SK-N-SH (cell line): ENCODE measurements at regions not wholly inside any gene's neighbourhood (a gene's known extent, or its start where the extent isn't known, plus 50 kb on each side); places are given as distances from the start of the nearest gene placed in this dataset.
A peak's percentile ranks its signal among the peaks of the same experiment; 100 is the strongest.

Experiments used
- CTCF ChIA-PET: fragments of 300-600, 350-600 bp; formaldehyde crosslinking; extraction: SDS; loops from one replicate; lab custom pipeline; 2021; lab: Yijun Ruan, JAX
- POLR2A ChIA-PET: fragments of 350-600 bp; sonication (Branson Sonifier 250); formaldehyde crosslinking; extraction: SDS; loops from one replicate; lab custom pipeline; 2020; ENCODE audit warnings: antibody characterized with exemption, inconsistent platforms; lab: Yijun Ruan, JAX
- DNase-seq: peaks from one replicate; pipeline ENCODE4 v3.0.0; 2012
- H2AFZ ChIP-seq: fragments of 200-600 bp; sonication (generic); 2 replicates; pipeline ENCODE4 v1.8.1; 2016; ENCODE audit warnings: antibody characterized with exemption, mild to moderate bottlenecking, low read depth
- H3F3A ChIP-seq: fragments of 200-600 bp; sonication (generic); replicated peaks from 2 replicates; pipeline ENCODE3; 2016; ENCODE audit warnings: antibody characterized with exemption, mild to moderate bottlenecking; ENCODE audit not compliant: insufficient read depth
- H3K27ac ChIP-seq, 2 experiments: fragments of 200-500 bp in 1 of 2; fragments of 200-600 bp in 1 of 2; sonication (Bioruptor generic) in 1 of 2; sonication (generic), shearing (Covaris generic) in 1 of 2; 2 replicates each; pipeline versions ENCODE4 v1.5.1 to v1.6.1; 2014 to 2016; ENCODE audit warnings: low read depth in 2 of 2, inconsistent platforms in 1 of 2, low read length in 1 of 2, mild to moderate bottlenecking in 1 of 2, mixed read lengths in 1 of 2
- H3K27me3 ChIP-seq: fragments of 200-600 bp; sonication (generic), shearing (Covaris generic); 2 replicates; pipeline ENCODE4 v1.6.1; 2016; ENCODE audit warnings: mixed run types; ENCODE audit not compliant: insufficient read depth
- H3K36me3 ChIP-seq, 2 experiments: fragments of 200-500 bp in 1 of 2; fragments of 200-600 bp in 1 of 2; sonication (Bioruptor generic) in 1 of 2; sonication (generic) in 1 of 2; replicated peaks in 1 of 2; 2 replicates each; pipeline versions ENCODE3 to v1.5.1; 2014 to 2016; ENCODE audit warnings: low read length in 1 of 2, mild to moderate bottlenecking in 1 of 2; ENCODE audit not compliant: insufficient read depth in 2 of 2, control insufficient read depth in 1 of 2
- H3K4me1 ChIP-seq, 2 experiments: fragments of 200-500 bp in 1 of 2; fragments of 200-600 bp in 1 of 2; sonication (Bioruptor generic) in 1 of 2; sonication (generic), shearing (Covaris generic) in 1 of 2; 2 replicates each; pipeline versions ENCODE4 v1.5.1 to v1.6.1; 2014 to 2016; ENCODE audit warnings: low read depth in 1 of 2, low read length in 1 of 2, mixed run types in 1 of 2; ENCODE audit not compliant: insufficient read depth in 2 of 2, control insufficient read depth in 1 of 2
- H3K4me2 ChIP-seq: fragments of 200-600 bp; sonication (generic), shearing (Covaris generic); 2 replicates; pipeline ENCODE4 v1.6.1; 2017; ENCODE audit warnings: mixed run types
- H3K4me3 ChIP-seq, 2 experiments: fragments of 200-500 bp in 1 of 2; fragments of 200-600 bp in 1 of 2; sonication (Bioruptor generic) in 1 of 2; sonication (generic), shearing (Covaris generic) in 1 of 2; 2 replicates each; pipeline versions ENCODE4 v1.5.1 to v1.8.1; 2014 to 2016; ENCODE audit warnings: low read depth in 2 of 2, inconsistent platforms in 1 of 2, low read length in 1 of 2, mild to moderate bottlenecking in 1 of 2, mixed read lengths in 1 of 2, moderate library complexity in 1 of 2
- H3K79me2 ChIP-seq: fragments of 200-600 bp; sonication (generic); 2 replicates; pipeline ENCODE4 v1.8.1; 2017; ENCODE audit warnings: mild to moderate bottlenecking; ENCODE audit not compliant: insufficient read depth
- H3K9ac ChIP-seq: fragments of 200-600 bp; sonication (generic); 2 replicates; pipeline ENCODE4 v1.6.1; 2017; ENCODE audit warnings: mixed run types
- H3K9me2 ChIP-seq: fragments of 200-600 bp; sonication (generic); 2 replicates; pipeline ENCODE4 v1.6.1; 2017; ENCODE audit warnings: mixed run types
- H3K9me3 ChIP-seq: fragments of 200-600 bp; sonication (generic); 2 replicates; pipeline ENCODE4 v1.6.1; 2017; ENCODE audit warnings: mixed run types, mild to moderate bottlenecking, moderate library complexity
- H4K20me1 ChIP-seq: fragments of 200-600 bp; sonication (generic); 2 replicates; pipeline ENCODE4 v1.6.1; 2017; ENCODE audit warnings: mild to moderate bottlenecking, mixed run types; ENCODE audit not compliant: insufficient read depth
- CHD2 ChIP-seq: fragments of 150-350 bp; IDR thresholded peaks from 2 replicates; pipeline ENCODE4 v1.6.1; 2018; ENCODE audit warnings: low read length; ENCODE audit not compliant: partially characterized antibody
- ELF1 ChIP-seq: IDR thresholded peaks from 2 replicates; pipeline ENCODE4 v1.4.0; 2012
- EP300 ChIP-seq, 2 experiments: IDR thresholded peaks; 2 replicates each; pipeline versions ENCODE4 v1.4.0 to v1.6.1; 2012; ENCODE audit warnings: borderline replicate concordance in 1 of 2, low read depth in 1 of 2, low read length in 1 of 2
- EZH2phosphoT487 ChIP-seq: fragments of 200-600 bp; sonication (generic); IDR thresholded peaks from 2 replicates; pipeline ENCODE4 v1.6.1; 2017; ENCODE audit warnings: low read depth, mixed run types, mild to moderate bottlenecking, antibody characterized with exemption, moderate library complexity, borderline replicate concordance
- FOSL2 ChIP-seq: IDR thresholded peaks from 2 replicates; pipeline ENCODE4 v1.4.0; 2012; ENCODE audit warnings: low read depth, mild to moderate bottlenecking, moderate library complexity, borderline replicate concordance
- FOXJ3 ChIP-seq: sonication (generic); formaldehyde crosslinking; IDR thresholded peaks from 2 replicates; pipeline ENCODE4 v1.5.1; 2020; ENCODE audit warnings: mild to moderate bottlenecking, missing genetic modification reagents
- FOXM1 ChIP-seq: IDR thresholded peaks from 2 replicates; pipeline ENCODE4 v1.4.0; 2012; ENCODE audit warnings: low read depth, mild to moderate bottlenecking
- GATA2 ChIP-seq: sonication (generic); formaldehyde crosslinking; IDR thresholded peaks from 2 replicates; pipeline ENCODE4 v1.5.0; 2020; ENCODE audit warnings: mild to moderate bottlenecking, missing genetic modification reagents
- JUND ChIP-seq: IDR thresholded peaks from 2 replicates; pipeline ENCODE4 v1.4.0; 2012
- MEF2A ChIP-seq: IDR thresholded peaks from 2 replicates; pipeline ENCODE4 v1.4.0; 2012; ENCODE audit warnings: low read depth, borderline replicate concordance
- MXI1 ChIP-seq: IDR thresholded peaks from 2 replicates; pipeline ENCODE4 v1.6.1; 2012; ENCODE audit warnings: mild to moderate bottlenecking, low read depth, low read length, improper control_type of control experiment
- NFIC ChIP-seq: IDR thresholded peaks from 2 replicates; pipeline ENCODE4 v1.4.0; 2012; ENCODE audit warnings: borderline replicate concordance
- NRF1 ChIP-seq: IDR thresholded peaks from 2 replicates; pipeline ENCODE4 v1.6.1; 2012; ENCODE audit warnings: low read depth, mild to moderate bottlenecking, low read length
- POLR2AphosphoS5 ChIP-seq: IDR thresholded peaks from 2 replicates; pipeline ENCODE4 v1.6.1; 2012; ENCODE audit warnings: low read depth, low read length
- RAD21 ChIP-seq: IDR thresholded peaks from 2 replicates; pipeline ENCODE4 v1.6.1; 2012; ENCODE audit warnings: mild to moderate bottlenecking, low read length
- RFX5 ChIP-seq: IDR thresholded peaks from 2 replicates; pipeline ENCODE4 v1.6.1; 2012; ENCODE audit warnings: mild to moderate bottlenecking, improper control_type of control experiment, low read length
- RXRA ChIP-seq: IDR thresholded peaks from 2 replicates; pipeline ENCODE4 v1.4.0; 2012; ENCODE audit warnings: low read depth, mild to moderate bottlenecking, borderline replicate concordance
- SIN3A ChIP-seq: IDR thresholded peaks from 2 replicates; pipeline ENCODE4 v1.6.1; 2012; ENCODE audit warnings: low read depth, mild to moderate bottlenecking, low read length, moderate library complexity, borderline replicate concordance
- TAF1 ChIP-seq: IDR thresholded peaks from 2 replicates; pipeline ENCODE4 v1.6.1; 2012; ENCODE audit warnings: low read depth, mild to moderate bottlenecking, low read length, moderate library complexity, borderline replicate concordance
- TCF12 ChIP-seq: IDR thresholded peaks from 2 replicates; pipeline ENCODE4 v1.4.0; 2012
- TEAD4 ChIP-seq: IDR thresholded peaks from 2 replicates; pipeline ENCODE4 v1.4.0; 2012; ENCODE audit warnings: mild to moderate bottlenecking, borderline replicate concordance; ENCODE audit not compliant: insufficient read depth
- TF ChIP-seq, protein P1 (sequence below): IDR thresholded peaks from 2 replicates; pipeline ENCODE4; 2012
- TF ChIP-seq, protein P2 (sequence below): IDR thresholded peaks from 2 replicates; pipeline ENCODE4 v1.4.0; 2012; ENCODE audit warnings: low read depth, borderline replicate concordance
- TF ChIP-seq, protein P3 (sequence below): IDR thresholded peaks from 2 replicates; pipeline ENCODE4 v1.4.0; 2012; ENCODE audit warnings: low read depth
- TF ChIP-seq, protein P4 (sequence below): fragments of 200-600 bp; sonication (generic); IDR thresholded peaks from 2 replicates; pipeline ENCODE4 v1.6.1; 2017; ENCODE audit warnings: antibody characterized with exemption, mild to moderate bottlenecking, moderate library complexity
- TF ChIP-seq, protein P5 (sequence below): IDR thresholded peaks from 2 replicates; pipeline ENCODE4 v1.6.1; 2012; ENCODE audit warnings: mild to moderate bottlenecking, low read depth, low read length, moderate library complexity

DNA sequence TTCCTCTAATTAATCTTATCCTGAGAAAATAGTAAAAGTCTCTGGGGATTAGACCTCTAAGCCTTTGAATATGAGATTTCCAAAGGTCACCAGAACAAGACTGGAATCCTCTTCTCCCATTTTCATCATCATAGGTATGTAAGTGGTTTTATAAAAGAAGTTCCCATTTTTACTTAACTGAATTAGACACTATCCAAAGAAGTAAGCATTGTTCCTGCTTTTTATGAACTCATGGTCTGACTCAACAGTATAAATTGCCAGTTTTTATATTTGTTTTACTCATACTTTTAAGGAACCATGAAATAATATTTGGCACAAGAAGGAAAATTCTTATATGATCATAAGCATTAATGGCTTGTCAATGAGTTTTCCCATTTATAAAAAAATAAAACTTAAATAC, 167.1 kb upstream of the ADRA1B start:
- no peaks in the 10 kb centered on the region for H3K27me3 ChIP-seq
- H3K9ac ChIP-seq = peak overlapping the region; percentile 36; the same call in 1 of the 2 replicates
- no peak for DNase-seq
- peak overlapping the region; percentile 42; the same call in 1 of the 2 replicates for H2AFZ ChIP-seq
- no peaks in the 10 kb centered on the region for H4K20me1 ChIP-seq
- H3K79me2 ChIP-seq = no peaks in the 10 kb centered on the region
- H3K9me3 ChIP-seq = no peaks in the 10 kb centered on the region
- H3K4me1 ChIP-seq = peaks cover 0 to 21% of the 10 kb centered on the region in 2 experiments; a peak in 1 of 4 replicates
- H3K9me2 ChIP-seq = no peaks in the 10 kb centered on the region
- H3K4me2 ChIP-seq = peak overlapping the region; percentile 22; the same call in 1 of the 2 replicates
- H3K4me3 ChIP-seq = no peak overlapping the region
- ChIA-PET CTCF (no interaction called here), POLR2A (no interaction called here)
- H3K27ac ChIP-seq = peak overlapping the region in 1 of 2 experiments; percentile 86; a peak in 2 of 4 replicates
- no peaks in the 10 kb centered on the region for H3K36me3 ChIP-seq
- peaks cover 24% of the 10 kb centered on the region for H3F3A ChIP-seq
- TF ChIP-seq TAF1 (no peak), ELF1 (no peak), NFIC (no peak), SIN3A (no peak), TEAD4 (no peak), GATA2 (no peak), FOXJ3 (CRISPR knock-in tag) (no peak), FOSL2 (peak; percentile 54; the same call in 1 of the 2 replicates), NRF1 (no peak), RAD21 (no peak), RFX5 (no peak), JUND (peak; percentile 51), RXRA (no peak), CHD2 (no peak), EP300 (IDR thresholded peaks at IDR 0.05; ENCODE audit: borderline replicate concordance in 1 of 2, low read depth in 1 of 2, low read length in 1 of 2) (peak in 1 of 2 experiments; percentile 37; a peak in 1 of 4 replicates), TCF12 (peak; percentile 28; the same call in 1 of the 2 replicates), EZH2phosphoT487 (no peak), FOXM1 (0 out of 2 replicates have a peak, but pooled peaks have one; percentile 28), POLR2AphosphoS5 (no peak), MXI1 (no peak), MEF2A (no peak)
- TF ChIP-seq, protein P1, sequence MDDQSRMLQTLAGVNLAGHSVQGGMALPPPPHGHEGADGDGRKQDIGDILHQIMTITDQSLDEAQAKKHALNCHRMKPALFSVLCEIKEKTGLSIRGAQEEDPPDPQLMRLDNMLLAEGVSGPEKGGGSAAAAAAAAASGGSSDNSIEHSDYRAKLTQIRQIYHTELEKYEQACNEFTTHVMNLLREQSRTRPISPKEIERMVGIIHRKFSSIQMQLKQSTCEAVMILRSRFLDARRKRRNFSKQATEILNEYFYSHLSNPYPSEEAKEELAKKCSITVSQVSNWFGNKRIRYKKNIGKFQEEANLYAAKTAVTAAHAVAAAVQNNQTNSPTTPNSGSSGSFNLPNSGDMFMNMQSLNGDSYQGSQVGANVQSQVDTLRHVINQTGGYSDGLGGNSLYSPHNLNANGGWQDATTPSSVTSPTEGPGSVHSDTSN = peak; percentile 13; the same call in 1 of the 2 replicates
- TF ChIP-seq, protein P2, sequence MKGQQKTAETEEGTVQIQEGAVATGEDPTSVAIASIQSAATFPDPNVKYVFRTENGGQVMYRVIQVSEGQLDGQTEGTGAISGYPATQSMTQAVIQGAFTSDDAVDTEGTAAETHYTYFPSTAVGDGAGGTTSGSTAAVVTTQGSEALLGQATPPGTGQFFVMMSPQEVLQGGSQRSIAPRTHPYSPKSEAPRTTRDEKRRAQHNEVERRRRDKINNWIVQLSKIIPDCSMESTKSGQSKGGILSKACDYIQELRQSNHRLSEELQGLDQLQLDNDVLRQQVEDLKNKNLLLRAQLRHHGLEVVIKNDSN = no peak
- TF ChIP-seq, protein P3, sequence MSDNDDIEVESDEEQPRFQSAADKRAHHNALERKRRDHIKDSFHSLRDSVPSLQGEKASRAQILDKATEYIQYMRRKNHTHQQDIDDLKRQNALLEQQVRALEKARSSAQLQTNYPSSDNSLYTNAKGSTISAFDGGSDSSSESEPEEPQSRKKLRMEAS = no peak
- TF ChIP-seq, protein P4, sequence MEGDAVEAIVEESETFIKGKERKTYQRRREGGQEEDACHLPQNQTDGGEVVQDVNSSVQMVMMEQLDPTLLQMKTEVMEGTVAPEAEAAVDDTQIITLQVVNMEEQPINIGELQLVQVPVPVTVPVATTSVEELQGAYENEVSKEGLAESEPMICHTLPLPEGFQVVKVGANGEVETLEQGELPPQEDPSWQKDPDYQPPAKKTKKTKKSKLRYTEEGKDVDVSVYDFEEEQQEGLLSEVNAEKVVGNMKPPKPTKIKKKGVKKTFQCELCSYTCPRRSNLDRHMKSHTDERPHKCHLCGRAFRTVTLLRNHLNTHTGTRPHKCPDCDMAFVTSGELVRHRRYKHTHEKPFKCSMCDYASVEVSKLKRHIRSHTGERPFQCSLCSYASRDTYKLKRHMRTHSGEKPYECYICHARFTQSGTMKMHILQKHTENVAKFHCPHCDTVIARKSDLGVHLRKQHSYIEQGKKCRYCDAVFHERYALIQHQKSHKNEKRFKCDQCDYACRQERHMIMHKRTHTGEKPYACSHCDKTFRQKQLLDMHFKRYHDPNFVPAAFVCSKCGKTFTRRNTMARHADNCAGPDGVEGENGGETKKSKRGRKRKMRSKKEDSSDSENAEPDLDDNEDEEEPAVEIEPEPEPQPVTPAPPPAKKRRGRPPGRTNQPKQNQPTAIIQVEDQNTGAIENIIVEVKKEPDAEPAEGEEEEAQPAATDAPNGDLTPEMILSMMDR = no peak
- TF ChIP-seq, protein P5, sequence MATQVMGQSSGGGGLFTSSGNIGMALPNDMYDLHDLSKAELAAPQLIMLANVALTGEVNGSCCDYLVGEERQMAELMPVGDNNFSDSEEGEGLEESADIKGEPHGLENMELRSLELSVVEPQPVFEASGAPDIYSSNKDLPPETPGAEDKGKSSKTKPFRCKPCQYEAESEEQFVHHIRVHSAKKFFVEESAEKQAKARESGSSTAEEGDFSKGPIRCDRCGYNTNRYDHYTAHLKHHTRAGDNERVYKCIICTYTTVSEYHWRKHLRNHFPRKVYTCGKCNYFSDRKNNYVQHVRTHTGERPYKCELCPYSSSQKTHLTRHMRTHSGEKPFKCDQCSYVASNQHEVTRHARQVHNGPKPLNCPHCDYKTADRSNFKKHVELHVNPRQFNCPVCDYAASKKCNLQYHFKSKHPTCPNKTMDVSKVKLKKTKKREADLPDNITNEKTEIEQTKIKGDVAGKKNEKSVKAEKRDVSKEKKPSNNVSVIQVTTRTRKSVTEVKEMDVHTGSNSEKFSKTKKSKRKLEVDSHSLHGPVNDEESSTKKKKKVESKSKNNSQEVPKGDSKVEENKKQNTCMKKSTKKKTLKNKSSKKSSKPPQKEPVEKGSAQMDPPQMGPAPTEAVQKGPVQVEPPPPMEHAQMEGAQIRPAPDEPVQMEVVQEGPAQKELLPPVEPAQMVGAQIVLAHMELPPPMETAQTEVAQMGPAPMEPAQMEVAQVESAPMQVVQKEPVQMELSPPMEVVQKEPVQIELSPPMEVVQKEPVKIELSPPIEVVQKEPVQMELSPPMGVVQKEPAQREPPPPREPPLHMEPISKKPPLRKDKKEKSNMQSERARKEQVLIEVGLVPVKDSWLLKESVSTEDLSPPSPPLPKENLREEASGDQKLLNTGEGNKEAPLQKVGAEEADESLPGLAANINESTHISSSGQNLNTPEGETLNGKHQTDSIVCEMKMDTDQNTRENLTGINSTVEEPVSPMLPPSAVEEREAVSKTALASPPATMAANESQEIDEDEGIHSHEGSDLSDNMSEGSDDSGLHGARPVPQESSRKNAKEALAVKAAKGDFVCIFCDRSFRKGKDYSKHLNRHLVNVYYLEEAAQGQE = no peak
